Colonic mucosa (tissue), 4 donors: ENCODE measurements at regions not wholly inside any gene's neighbourhood (a gene's known extent, or its start where the extent isn't known, plus 50 kb on each side); places are given as distances from the start of the nearest gene placed in this dataset.
A peak's percentile ranks its signal among the peaks of the same experiment; 100 is the strongest.
"Not testable (repeated sequence)": the region's sequence is repeated elsewhere in the genome, so short reads cannot be mapped to it uniquely, and the experiment has no call there.

Source experiments
- DNase-seq: peaks from one replicate; pipeline ENCODE4 v3.0.0-alpha.2; 2020
- H3K27ac ChIP-seq: fragments of 200-600 bp; one replicate; pipeline ENCODE4 v1.8.0; 2021
- H3K27me3 ChIP-seq: fragments of 200-600 bp; one replicate; pipeline ENCODE4 v1.8.0; 2021
- H3K36me3 ChIP-seq: fragments of 200-600 bp; one replicate; pipeline ENCODE4 v1.8.0; 2021
- H3K4me1 ChIP-seq: fragments of 200-600 bp; one replicate; pipeline ENCODE4 v1.8.0; 2021; ENCODE audit warnings: mild to moderate bottlenecking
- H3K4me3 ChIP-seq: fragments of 200-600 bp; one replicate; pipeline ENCODE4 v1.8.0; 2021
- H3K9ac ChIP-seq, 2 donors: one replicate each; pipeline ENCODE4 v1.7.0; 2013; ENCODE audit warnings: control low read depth in 2 of 2, low read depth in 2 of 2, low read length in 2 of 2
- H3K9me3 ChIP-seq: fragments of 200-600 bp; one replicate; pipeline ENCODE4 v1.8.0; 2021
- intact Hi-C: fragments of 100-400 bp; cut with DNase I; formaldehyde crosslinking; loops from one replicate; pipeline ENCODE4 v1.14.1; 2022
- TF ChIP-seq, protein P1 (sequence below): fragments of 200-600 bp; IDR thresholded peaks from one replicate; pipeline ENCODE4 v1.8.0; 2022; ENCODE audit warnings: antibody characterized with exemption, mild to moderate bottlenecking
- donor health status: healthy.
- donor health status: DM: no; HTN: no; CAD: no.
- donor health status: DM: no; HTN: no; CAD: no.

GRCh38 chr7:131039355-131039762, 288.3 kb upstream of the MKLN1 start:
- H3K4me1 ChIP-seq, result peaks cover 3% of the 10 kb centered on the region
- H3K36me3 ChIP-seq, result no peaks in the 10 kb centered on the region
- H3K9me3 ChIP-seq, result no peaks in the 10 kb centered on the region
- no peak overlapping the region for H3K4me3 ChIP-seq
- intact Hi-C loops, result loop anchor here (5.0 kb wide), 1 partner anchor 142 kb away; no protein-coding TSS in a partner anchor
- H3K9ac ChIP-seq, result peak overlapping the region in 1 of 2 donors; percentile 64
- no peak for DNase-seq
- peak overlapping the region; percentile 49 for H3K27ac ChIP-seq
- no peaks in the 10 kb centered on the region for H3K27me3 ChIP-seq
- TF ChIP-seq, protein P1, sequence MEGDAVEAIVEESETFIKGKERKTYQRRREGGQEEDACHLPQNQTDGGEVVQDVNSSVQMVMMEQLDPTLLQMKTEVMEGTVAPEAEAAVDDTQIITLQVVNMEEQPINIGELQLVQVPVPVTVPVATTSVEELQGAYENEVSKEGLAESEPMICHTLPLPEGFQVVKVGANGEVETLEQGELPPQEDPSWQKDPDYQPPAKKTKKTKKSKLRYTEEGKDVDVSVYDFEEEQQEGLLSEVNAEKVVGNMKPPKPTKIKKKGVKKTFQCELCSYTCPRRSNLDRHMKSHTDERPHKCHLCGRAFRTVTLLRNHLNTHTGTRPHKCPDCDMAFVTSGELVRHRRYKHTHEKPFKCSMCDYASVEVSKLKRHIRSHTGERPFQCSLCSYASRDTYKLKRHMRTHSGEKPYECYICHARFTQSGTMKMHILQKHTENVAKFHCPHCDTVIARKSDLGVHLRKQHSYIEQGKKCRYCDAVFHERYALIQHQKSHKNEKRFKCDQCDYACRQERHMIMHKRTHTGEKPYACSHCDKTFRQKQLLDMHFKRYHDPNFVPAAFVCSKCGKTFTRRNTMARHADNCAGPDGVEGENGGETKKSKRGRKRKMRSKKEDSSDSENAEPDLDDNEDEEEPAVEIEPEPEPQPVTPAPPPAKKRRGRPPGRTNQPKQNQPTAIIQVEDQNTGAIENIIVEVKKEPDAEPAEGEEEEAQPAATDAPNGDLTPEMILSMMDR, result no peak

- TF ChIP-seq, protein P1, result no peak
- H3K27ac ChIP-seq, result peak overlapping the region; percentile 49
- peaks cover 3% of the 10 kb centered on the region for H3K4me1 ChIP-seq
- no peaks in the 10 kb centered on the region for H3K27me3 ChIP-seq
- intact Hi-C loops, result loop anchor here (5.0 kb wide), 1 partner anchor 143 kb away; no protein-coding TSS in a partner anchor
- DNase-seq, result no peak
- no peak overlapping the region for H3K4me3 ChIP-seq
- peak overlapping the region in 1 of 2 donors; percentile 64 for H3K9ac ChIP-seq
- no peaks in the 10 kb centered on the region for H3K36me3 ChIP-seq
- no peaks in the 10 kb centered on the region for H3K9me3 ChIP-seq
Measured at GRCh38 chr7:131039836-131040235, 287.8 kb upstream of the MKLN1 start.

DNA sequence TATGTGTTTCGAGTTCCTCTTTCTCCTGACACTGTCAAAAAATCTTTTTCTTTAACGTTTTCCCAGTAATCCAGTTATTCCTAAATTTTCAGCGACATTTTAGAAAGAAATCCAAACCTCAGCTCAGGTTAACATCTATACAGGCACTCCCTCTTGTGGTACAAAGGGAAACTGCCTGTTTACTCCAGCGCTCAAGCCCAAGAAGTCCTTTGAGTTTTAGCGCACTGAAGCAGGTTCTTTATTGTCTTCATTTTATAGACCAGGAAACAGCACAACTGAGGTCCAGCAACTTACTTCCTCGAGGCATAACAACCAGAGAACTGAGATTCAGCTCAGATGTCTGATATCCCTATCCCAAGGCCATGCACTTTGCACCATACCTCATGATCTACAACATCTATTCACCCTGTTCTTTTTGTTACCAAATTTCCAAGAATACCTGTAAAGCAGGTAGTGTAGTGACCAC, 287.2 kb upstream of the MKLN1 start:
- intact Hi-C loops, result no loop called here
- TF ChIP-seq, protein P1, result peak; percentile 86
- Histone ChIP-seq H3K9me3 (no peaks in the 10 kb centered on the region), H3K4me1 (peaks cover 3% of the 10 kb centered on the region), H3K27ac (peak overlapping the region; percentile 49), H3K27me3 (no peaks in the 10 kb centered on the region), H3K4me3 (no peak overlapping the region), H3K9ac (peak overlapping the region in 1 of 2 donors; percentile 57), H3K36me3 (no peaks in the 10 kb centered on the region)
- peak; percentile 87 for DNase-seq

- intact Hi-C loops, result not testable (repeated sequence)
- peak overlapping the region in 1 of 2 donors; percentile 57 for H3K9ac ChIP-seq
Measured at GRCh38 chr7:131041012-131041695, 286.5 kb upstream of the MKLN1 start.

DNA sequence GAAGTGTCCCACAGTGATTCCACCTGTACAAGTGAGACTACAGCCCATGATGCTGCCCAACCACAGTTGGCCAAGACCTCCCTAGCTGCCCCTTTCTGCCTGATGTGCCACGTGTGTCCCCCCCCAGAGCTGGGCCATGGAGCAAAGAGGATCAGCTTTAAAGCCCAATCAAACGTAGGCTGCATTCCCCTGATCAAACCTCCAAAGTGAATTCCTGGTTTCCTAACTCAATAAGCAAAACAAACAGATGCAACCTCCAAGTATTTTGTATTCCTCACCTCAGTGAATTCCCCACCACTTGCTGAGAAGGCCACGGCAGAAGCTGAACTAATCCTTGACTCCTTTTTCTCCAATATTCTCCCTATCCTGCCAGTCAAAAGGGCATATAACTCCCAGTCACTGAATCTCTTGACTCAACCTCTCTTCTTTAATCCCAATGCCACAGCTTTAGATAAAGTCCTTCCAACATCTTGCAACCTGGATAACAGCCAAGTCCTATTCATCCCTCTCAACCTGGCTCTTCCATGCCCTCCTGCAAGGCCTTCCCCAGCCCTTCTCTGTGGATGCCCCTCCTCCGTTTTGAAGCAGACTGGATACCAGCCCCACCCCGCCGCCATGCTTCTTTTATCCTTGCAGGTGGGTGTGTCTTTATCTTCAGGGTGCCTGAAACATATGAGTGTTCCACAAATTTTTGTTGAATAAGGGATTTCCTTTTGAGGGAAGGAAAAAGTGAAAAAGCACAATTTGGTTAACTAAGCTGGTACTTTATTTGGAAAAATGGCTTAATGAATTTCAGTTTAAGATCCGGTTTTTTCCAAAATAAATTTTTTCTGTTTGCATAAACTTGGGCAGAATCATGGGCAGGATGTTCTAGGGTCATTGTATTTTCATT, 285.2 kb upstream of the MKLN1 start:
- Histone ChIP-seq H3K27me3 (no peaks in the 10 kb centered on the region), H3K27ac (no peak overlapping the region)

More at GRCh38 chr7:131041012-131041695, 286.5 kb upstream of the MKLN1 start:
- H3K4me1 ChIP-seq, H3K9me3 ChIP-seq, H3K36me3 ChIP-seq, H3K27me3 ChIP-seq, DNase-seq, H3K4me3 ChIP-seq: not testable (repeated sequence)
- peak overlapping the region; percentile 49 for H3K27ac ChIP-seq

More for the DNA sequence above, 285.2 kb upstream of the MKLN1 start:
- Histone ChIP-seq H3K9me3 (no peaks in the 10 kb centered on the region), H3K4me3 (no peak overlapping the region), H3K4me1 (peaks cover 3% of the 10 kb centered on the region), H3K36me3 (no peaks in the 10 kb centered on the region), H3K9ac (peak overlapping the region in 1 of 2 donors; percentile 5)
- intact Hi-C loops, result no loop called here
- TF ChIP-seq, protein P1, result no peak
- no peak for DNase-seq
